Muscle of back (tissue), 3 donors: ENCODE measurements at regions not wholly inside any gene's neighbourhood (a gene's known extent, or its start where the extent isn't known, plus 50 kb on each side); places are given as distances from the start of the nearest gene placed in this dataset.

Experiments
- DNase-seq, 3 donors: peaks; one replicate each; pipeline versions ENCODE4 v3.0.0 to v3.0.0-alpha.2; 2013

DNA sequence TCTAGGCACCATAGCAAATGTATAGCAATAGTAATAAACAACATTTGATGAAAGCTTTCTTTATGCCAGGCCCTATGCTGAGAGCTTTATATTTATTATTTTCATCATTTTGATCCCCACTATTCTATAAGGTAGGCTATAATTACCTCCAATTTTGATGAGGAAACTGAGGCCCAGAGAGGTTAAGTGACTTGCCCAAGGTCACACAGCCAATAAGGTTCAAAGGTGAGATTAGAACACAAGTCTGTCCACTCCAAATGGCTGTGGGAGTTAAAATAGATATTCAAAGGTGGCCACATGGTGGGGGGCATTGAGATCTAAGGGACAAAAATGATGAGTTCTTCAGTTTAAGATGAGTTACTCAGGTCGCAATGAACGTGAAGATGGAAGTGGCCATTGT is 269.9 kb downstream of the BMP7 start:
- no peak for DNase-seq

DNA sequence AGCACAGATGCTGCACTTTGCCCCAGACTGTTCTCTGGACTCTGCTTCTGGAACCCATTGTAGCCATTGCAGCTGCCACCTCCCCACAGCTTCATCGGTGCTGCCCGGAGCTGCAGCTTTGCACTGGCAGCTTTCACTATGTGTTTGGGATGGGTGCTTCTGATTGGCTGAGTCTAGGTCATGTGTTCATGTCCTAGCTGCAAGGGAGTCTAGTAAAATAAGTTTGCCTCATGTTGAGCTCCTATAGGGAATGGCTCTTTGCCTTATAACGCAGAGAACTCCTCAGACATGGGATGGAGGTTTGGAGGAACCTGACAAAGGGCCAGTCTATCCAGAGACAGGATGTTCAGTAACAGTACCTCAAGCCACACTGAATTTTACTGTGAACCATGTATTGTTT is 268.0 kb downstream of the BMP7 start:
- DNase-seq, result no peak

DNA sequence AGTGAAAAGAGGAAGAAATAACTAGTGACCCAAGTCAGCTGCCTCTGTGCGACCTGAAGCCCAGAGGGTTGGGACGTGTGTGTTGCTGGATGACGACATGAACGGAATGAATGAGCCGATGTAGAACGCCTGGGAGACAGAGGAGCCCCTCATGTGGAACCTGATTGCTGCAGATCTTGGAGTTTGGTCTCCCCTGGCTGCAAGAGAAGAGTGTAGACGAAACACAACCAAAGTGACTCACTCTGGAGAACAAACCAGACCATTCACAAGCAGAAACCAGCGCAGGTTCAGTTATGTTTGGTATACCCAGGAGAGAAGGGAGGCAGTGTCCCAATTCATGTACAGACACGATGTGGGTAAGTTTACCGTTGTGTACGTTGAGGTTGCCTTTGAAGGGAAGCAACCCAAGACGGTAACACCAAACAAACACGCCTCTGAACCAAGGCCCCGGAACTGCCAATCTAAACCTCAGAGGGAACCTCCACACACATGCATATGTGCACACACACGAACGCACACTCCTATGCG is 265.9 kb downstream of the BMP7 start:
- DNase-seq, result no peak

DNA sequence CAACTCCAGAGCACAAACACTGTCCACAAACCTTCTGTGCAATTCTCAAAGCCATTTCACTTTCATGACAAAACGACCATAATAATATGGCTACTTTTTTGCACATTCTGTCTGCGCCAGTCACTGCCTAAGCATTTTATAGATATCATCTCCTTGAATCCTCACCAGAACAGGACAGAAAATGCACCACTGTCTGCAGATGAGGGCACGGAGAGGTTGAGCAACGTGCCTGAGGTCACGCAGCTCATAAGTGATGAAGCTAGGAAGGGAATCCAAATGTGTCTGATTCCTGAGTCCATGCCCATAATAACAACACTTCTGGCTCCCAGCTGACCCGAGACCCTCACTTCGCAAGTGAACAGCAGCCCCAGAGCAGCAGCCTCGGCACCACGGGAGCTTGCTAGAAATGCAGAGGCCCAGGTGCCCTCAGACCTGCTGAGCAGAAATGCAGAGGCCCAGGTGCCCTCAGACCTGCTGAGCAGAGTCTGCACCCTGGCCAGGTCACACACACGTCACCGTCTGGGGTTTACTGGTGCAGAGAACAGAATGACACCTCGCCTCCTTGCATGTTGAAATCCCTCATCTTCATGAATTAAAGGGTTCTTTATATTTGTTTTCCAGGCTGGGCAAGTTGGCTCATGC is 265.2 kb downstream of the BMP7 start:
- no peak for DNase-seq

DNA sequence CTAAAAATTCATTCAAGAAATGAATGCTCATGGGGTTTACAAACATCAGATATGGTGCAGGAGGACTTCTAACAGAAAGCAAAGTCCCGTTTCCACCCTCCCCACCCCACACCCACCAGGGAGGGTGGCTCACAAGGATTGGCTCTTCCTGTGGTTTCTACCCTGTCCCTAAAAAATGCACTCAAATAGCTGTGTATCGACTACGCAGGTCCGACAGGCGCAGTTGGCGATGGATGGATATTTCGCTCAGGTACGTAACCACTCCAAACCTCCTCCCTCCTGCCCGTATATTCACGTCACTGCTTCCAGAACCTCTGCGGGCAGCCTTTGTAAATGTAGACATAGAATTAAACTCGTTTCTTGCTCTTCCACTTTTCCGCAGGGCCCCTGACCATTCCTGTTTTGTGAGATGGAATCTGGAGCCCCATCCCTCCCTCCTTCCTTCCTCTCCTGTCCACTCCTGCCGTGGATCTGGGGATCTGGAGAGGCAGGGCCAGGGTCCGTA is 264.3 kb downstream of the BMP7 start:
- DNase-seq, result no peak

DNA sequence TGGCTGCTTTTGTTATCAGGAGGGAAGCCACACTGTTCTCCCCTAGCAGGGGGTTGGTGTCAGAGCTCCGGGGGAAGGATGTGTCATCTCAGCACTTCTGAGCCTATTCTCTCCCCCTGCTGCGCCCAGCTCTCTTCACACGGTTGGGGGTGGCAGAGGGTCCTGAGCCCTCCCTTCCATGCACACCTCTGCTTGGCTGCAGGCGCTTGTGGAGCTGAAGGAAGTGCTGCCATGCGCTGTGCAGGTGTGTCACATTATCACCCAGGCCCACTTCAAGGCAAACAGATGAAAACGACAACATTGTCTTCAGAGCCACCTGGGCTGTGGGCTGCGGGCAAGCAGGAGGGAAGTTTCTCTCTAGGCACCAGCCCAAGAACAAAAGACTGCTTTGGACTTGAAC is 263.4 kb downstream of the BMP7 start:
- no peak for DNase-seq

DNA sequence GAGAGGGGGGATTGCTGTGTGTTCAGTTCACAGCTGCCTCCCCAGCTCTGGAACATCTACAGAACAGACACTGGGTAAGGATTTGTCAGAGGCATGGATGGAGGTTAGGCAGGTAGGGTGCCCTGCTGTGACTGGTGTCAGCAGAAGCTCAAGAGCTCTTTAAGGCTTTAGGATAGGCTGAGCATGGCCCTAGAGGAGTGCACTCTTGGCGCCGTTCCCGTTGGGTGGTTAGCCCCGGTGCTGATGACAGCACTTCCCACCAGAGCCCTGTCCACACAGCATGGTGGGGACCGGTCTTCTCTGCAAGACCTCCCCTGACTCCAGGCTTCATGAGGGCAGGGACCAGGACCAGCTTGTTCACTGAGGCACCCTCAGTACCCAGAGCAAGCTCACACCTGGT is 262.0 kb downstream of the BMP7 start:
- DNase-seq, result no peak

DNA sequence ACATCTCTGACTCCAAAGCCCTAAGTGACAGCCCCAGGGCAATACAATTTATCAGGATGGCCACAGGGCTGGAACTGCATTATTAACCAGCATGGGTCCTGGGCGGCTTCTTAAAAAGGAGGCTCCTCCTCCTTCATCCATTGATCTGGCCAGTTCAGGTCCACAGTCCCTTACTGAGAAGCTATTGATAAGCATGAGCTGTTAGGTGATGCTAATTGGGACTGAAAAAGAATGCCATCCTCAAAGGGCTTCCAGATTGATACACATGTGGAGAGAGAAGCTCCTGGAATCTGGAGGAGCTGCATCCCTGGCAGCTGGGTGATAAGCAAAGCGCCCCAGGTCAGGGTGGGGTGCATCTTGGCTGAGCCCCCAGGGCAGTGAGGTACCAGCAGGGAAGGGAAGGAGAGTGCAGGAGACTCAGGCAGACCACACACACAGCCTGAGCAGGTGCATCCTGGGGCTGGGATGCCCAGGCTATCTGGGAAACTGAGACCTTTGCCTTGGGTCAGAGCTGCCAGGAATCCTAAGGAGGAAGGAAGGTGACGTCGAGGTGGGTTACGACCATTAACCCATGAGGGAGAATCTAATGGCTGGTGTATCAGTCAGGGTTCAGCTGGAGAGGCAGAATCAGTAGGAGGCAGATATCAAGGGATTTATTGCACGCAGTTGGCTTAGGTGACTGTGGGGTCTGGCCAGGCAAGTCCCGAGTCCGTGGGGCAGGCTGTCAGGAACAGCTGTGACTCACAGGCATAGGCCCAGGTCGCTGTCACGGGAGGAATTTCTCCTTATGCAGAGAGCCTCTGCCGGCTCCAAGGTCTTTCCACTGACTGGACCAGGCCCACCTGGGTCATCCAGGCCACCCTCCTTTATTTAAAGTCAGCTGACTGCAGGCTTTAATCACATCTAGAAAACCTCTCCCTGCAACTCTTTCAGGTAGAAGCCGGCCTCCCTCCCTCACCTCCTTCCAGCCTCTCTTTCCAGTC is 261.2 kb downstream of the BMP7 start:
- DNase-seq, result no peak

DNA sequence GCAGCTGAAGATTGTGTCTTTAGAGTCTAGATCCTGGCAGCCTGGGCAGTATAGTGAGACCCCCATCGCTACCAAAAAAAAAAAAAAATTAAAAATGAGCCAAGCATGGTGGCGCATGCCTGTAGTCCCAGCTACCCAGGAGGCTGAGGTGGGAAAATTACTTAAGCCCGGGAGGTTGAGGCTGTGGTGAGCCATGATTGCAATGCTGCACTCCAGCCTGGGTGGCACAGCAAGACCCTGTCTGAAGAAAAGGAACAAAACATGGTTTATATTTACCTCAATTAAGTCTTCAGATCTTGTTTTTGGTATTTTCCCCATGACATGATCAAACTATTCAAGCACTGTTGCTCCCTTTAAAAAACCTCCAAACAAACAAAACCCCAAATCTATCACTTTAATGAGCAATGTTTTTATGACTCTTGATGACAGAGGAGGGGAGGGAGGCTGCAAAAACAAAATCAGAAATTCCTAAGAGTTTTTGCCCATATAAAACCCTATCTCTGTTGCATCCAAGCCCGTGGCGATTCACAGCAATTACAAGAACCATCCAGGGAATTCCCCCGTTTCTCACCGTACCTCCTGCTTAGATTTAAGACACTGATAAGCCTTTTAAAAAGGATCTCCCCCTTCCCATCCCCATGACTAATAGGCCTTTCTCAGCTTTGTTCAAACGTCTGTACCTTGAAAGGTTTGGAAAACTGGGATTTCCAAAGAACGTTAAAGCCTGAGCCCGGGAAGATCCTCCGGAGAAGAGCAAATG is 259.9 kb downstream of the BMP7 start:
- DNase-seq, result no peak

DNA sequence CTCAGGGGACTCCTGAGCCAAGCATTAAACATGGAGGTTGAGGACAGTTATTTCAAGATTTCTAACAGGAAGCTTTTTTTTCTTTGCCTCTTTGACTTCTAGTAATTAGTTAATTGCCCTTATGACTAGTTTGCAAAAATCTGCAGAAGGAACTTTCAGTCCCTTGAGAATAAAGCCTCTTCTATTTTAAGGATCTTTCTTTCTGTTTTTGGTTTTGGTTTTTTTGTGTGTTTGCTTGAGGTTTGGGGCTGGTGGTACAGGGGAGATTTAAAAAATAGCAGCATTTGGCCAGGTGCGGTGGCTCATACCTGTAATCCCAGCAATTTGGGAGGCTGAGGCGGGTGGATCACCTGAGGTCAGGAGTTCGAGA is 259.3 kb downstream of the BMP7 start:
- DNase-seq, result no peak

DNA sequence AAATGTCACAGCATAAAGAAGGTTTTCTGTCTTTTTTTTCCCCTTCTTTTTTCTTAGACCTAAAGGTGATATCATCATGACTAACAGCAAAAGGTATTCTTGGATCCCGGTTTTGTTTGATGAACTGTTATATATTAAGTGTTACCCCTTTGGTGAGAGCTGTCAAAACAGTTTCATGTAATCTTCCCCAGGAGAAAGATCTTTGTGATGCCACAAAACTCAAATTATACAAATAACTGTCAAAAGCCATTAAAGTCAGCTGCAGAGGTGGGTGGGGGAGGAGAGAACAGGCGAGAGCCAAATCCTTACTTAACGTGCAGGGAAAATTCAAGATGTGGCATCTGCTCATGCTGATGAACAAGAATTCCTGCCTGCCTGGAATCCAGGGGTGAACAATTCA is 258.2 kb downstream of the BMP7 start:
- no peak for DNase-seq

DNA sequence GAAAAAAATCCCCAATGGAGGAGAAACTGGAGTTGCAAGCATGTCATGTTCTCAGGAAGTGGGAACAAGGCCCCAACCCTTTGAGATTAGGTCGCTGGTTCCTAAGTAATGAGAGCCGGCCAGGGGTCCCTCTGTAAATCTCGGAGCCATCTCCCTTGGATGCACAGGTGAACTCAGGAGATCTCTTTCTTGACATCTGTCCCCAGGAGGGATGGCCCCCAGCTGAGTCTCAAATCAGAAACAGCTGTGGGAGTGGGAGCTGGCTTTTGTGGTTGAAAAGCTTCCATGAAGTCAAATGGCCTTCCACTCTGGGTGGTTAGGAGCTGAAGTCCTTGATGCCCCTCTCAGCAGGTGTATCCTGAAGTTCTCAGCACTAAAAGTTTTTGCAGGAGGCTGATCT is 257.1 kb downstream of the BMP7 start:
- DNase-seq, result no peak

DNA sequence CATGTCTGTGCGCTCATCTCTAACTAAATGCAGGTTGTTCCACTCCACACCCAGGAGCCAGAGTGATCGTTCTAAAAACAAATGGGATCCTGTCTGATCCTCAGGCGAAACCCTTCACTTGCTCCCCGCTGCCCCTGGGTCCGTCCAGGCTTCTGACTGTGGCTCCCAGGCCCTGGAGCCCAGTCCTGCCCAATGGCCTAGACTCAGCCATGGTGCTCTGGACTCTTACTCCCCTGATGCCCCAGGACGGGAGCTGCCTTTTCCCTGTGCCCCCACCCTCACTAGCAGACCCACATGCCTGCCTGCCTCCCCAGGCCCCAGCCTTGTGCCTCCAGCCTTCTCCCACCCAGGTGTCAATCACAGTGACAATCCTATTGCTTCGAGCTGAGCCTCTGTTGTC is 256.7 kb downstream of the BMP7 start:
- DNase-seq, result no peak

DNA sequence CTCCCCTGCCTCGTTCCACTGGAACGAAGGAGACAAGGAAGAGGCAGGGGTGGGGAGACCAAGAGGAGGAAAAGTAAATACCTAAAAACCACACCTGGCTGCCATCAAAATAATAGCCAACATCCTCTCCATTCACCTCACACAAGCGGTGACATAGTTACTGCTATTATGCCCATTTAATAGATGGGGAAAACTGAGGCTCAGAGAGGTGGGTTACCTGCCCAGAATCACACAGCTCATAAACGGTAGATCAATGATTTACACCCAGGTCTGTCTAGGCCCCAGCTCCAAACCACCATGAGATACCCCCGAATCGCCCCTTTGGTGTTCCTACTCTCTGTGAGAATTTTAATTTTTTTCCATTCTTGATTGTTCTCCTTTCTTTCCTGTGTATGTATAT is 253.8 kb downstream of the BMP7 start:
- DNase-seq, result no peak

DNA sequence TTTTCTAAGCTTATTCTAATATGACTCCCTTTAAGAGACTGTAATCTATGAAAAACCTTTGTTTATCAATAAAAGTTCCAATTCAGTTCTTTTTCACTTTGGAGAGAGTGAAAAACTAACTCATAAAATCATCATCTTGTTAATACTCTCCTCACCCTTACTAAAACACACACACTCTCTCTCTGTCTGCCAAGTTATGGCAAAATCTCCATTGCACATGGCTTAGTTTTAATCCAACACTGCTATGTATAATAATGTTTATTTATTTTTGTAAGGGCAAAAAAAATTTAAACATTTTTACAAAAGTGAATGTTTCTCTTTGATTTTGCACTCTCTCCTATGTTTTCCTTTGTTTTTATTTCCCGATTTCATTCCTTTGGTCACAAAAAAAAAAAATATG is 253.2 kb downstream of the BMP7 start:
- no peak for DNase-seq

DNA sequence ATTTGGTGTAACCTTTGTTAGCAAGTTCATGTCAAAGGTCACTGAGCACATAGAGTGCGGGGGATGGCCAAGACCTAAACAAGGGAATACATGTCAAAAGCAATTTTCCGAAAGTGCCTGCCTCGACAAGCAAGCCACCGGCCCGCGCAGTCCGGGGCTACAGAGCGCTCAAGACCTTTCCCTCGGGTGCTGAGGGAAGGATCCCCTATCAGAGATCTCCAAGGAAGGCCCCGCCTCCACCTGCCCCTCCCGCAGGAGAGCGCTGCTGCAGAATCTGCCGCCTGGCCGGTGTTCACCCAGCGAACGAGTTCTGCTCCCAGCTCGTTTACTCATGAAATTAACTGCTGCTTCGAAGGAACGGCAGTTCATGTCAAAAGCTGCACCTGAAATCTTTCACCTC is 252.7 kb downstream of the BMP7 start:
- DNase-seq, result no peak

DNA sequence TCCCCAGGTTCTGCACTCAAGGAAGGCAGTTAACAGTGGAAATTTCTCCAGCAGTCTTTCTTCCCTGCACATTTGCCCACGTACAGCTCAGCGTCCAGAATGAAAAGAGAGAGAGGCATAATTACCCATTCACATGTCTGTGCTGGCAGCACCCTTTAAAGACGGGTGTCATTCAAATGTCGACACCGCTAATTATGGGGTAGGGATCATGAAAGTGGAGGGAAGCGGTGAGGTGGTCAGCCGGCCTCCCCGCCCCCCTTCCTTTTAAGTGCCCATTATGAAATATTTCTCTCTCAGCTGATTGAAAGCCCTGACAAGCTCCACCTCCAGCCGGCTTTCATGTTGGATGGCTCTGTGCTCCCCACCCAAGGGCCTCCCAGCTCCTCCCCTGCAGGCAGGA is 246.1 kb downstream of the BMP7 start:
- no peak for DNase-seq

DNA sequence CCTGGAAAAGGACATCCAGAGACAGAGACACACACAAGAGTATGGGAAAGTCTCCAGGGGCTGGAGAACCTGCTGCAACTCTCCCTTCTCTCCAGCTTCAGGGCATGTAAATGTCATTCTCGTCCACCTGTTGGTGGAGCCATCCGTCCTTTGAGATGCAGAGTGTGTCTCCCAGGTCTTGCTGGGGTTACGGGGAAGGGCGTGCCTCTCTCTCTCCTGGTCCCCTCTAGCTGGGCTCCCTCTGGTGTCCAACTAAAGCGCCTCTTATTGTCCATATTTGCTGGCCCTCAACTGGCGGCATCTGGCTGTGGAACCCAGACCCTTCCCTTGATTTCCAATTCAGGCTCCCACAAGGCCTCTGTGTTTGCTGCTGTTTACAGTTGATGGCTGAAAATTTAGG is 244.1 kb downstream of the BMP7 start:
- no peak for DNase-seq

DNA sequence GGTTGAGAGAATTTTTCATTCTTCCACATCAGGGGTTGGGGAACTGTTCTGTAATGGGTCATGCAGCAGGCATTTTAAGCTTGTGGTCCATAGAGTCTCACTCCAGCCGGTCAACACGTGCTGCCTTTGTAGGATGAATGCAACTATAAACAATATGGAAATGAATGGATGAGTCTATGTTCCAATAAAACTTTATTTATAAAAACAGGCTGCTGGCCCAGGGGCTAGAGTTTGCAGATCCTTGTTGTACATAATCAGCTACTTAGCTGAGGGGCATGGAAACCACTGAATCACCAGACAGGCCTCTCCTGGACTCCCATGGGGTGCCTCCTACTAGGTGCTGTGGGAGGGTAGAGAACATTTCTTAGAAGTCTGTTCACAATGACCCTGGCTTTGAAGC is 243.4 kb downstream of the BMP7 start:
- no peak for DNase-seq

DNA sequence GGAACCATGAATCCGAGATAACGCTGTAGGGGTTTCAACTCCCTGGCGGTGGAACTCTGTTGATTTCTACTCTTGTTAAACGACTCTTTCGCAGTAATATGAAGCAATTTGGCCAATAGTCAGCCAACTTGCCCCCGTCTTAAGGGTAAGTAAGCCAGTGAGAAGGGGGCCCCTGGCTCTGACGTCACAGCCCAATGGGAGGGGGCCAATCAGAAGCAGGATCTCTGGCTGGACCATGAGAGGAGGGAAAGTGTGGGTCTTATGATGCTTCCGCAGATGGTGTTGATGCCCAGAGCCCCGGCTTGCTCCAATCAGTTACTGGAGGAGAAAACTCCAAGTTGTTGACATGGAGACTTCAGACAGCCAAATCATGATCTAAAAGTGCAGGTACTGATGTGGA is 242.4 kb downstream of the BMP7 start:
- DNase-seq, result no peak

DNA sequence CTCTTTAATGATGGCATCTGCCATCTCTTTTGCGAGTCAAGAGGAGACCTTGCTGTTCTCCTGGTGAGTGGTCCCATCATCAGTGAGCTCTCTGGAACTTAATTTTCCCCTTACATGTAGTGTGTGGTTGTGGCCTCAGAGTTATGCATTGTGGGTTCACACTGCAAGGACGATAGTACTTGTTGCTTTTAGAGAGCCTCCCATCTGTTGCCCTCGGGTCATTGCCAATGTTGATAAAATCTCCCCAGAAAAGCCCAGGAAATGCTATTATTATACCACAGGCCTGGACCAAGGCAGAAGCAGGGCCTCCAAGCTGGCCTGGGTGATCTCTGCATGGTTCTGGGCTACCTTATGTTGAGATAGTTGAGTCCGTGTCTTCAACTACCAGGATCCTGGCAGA is 241.6 kb downstream of the BMP7 start:
- DNase-seq, result no peak

DNA sequence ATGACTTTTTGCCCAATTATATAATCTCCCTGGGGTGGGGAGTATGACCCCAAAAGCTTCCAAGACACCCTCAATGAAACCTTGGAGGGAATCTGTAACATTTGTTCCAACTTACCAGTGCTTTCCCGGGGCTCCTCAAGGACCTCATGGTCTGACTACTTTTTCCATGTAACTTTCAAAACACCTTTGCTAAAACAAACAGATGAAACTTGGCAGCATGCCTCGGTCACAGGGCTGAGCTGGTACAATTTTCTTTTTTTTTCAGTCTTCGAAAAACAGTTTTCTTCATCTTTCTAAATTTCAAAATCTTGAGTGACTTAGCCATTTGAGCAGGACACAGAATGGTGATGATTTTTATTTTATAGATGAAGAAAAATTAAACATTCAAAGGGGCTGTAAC is 241.2 kb downstream of the BMP7 start:
- no peak for DNase-seq
